ENCODE measurements at regions not wholly inside any gene's neighbourhood (a gene's known extent, or its start where the extent isn't known, plus 50 kb on each side); places are given as distances from the start of the nearest gene placed in this dataset.

DNA sequence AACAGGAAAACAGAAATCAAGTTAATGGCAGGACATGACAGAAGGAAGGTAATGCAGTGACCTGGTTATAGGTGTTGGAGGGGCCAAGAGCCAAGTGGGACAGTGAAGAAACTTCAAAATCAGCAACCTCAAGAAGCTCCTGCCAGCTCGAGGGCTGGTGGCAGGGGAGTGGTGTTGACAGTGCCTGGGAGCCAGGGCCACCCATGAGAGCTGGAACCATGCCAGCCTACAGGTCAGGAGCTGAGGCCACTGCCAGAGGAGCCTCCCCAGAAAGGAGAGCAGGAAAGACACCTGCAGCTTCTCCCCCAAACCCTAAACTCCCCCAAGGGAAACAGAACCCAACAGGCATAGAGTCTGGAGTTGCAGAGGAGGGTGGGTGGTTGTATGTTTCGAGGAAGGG is 262.1 kb downstream of the LRFN2 start:
- no peak for DNase-seq (ENCODE audit: low read depth)
- TF ChIP-seq, protein P1, sequence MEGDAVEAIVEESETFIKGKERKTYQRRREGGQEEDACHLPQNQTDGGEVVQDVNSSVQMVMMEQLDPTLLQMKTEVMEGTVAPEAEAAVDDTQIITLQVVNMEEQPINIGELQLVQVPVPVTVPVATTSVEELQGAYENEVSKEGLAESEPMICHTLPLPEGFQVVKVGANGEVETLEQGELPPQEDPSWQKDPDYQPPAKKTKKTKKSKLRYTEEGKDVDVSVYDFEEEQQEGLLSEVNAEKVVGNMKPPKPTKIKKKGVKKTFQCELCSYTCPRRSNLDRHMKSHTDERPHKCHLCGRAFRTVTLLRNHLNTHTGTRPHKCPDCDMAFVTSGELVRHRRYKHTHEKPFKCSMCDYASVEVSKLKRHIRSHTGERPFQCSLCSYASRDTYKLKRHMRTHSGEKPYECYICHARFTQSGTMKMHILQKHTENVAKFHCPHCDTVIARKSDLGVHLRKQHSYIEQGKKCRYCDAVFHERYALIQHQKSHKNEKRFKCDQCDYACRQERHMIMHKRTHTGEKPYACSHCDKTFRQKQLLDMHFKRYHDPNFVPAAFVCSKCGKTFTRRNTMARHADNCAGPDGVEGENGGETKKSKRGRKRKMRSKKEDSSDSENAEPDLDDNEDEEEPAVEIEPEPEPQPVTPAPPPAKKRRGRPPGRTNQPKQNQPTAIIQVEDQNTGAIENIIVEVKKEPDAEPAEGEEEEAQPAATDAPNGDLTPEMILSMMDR (conservative IDR thresholded peaks at IDR 0.05; ENCODE audit: low read depth, low read length) = no peak
- no peak overlapping the region for H3K4me3 ChIP-seq (ENCODE audit: low read depth, low read length)

DNA sequence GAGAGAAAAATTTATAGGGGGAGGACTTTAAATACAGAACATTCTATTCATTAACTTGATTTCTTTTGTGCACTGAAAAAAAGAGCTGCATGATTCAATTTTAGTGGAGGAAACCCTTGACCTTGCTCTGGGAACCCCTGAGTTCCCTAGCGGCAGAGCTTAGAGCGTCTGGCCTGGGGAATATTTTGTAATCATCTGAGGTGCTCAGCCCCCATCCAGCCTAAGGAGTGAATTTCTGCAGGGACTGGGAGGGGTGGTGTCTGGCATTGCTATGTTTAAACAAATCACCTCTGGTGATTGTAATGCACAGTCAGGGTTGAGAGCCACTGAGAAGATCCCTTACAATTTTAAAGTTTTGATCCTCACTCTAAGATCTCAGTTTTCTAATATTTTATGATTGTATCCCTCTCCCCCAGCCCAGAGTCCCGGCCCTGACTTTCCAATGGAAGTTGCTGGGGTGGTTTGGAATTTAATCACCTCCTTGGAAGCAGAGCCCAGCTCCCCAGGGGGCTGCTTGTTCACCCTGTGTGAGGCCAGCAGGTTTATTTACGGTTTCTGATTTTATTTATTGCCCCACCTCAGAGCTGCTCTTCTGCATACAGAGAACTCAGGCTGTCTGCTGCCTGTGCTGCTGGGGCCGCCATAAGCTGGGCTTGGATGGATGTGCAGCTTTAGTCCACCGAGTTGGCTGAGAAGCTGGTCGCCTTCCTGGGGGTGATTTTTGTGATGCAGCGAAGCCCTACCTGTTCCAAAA is 263.1 kb downstream of the LRFN2 start:
- no peak for DNase-seq (ENCODE audit: low read depth)

DNA sequence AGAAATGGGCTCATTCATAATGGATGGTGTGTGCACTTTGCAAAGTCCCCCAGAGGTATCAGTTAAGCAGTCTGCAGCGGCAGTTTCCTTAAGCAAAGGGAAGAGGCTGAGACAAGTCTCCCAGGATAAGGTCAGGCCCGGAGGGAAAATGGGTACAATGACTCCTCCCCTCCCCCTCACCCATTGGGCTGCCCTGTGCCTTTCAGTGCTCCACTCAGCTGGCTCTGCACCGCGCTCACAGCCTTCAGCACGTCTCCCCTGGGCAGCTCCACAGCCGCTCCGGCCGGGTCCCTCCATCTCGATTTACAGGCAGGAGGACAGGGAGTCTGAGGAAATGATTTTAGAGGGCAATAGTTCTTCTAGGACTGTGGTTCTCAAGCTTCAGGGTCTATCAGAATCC is 264.8 kb downstream of the LRFN2 start:
- DNase-seq (ENCODE audit: low read depth) = no peak
- H3K4me3 ChIP-seq (ENCODE audit: low read depth, low read length) = no peak overlapping the region
- TF ChIP-seq, protein P1 (conservative IDR thresholded peaks at IDR 0.05; ENCODE audit: low read depth, low read length) = no peak

More for the DNA sequence above, 263.1 kb downstream of the LRFN2 start:
- no peak overlapping the region for H3K4me3 ChIP-seq (ENCODE audit: low read depth, low read length)
- TF ChIP-seq, protein P1 (conservative IDR thresholded peaks at IDR 0.05; ENCODE audit: low read depth, low read length) = no peak

DNA sequence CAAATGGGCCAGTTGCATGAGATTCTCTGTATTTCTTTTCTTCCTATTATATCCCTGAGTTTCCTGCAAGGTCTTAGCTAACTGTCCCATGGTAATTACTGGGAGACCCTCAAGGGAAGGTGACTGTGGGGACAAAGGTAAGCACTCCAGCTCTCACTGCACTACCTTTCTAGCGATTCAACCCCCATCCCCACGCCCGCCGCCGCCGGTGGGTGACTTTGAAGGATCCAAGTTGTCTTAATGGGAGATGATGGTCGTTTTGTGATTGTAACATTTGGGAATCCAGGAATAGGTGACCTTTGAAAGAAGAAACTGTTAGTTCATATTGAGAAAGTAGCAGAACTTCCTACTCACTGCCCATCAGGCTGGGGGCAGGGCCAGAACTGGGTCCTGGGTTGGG is 265.5 kb downstream of the LRFN2 start:
- H3K4me3 ChIP-seq (ENCODE audit: low read depth, low read length) = no peak overlapping the region
- DNase-seq (ENCODE audit: low read depth) = no peak
- TF ChIP-seq, protein P1 (conservative IDR thresholded peaks at IDR 0.05; ENCODE audit: low read depth, low read length) = no peak

DNA sequence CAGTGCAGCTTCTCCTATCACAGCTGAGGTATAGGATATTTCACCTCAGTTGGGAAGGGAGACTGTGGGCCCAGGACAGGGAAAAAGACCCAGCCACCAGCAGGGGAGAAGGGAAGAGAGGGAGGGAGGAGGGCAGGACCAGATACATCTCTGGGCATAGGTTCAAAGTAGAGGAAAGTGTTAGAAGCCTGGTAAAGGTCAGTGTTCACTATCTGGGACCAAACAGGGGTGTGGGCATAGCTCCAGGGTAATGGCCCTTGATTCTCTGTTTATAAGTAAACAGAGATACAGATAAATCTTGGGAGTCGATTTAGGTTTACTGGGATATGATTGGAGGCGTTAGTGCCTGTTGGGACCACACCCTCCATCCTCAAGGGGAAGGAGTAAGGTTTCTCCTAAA is 266.2 kb downstream of the LRFN2 start:
- TF ChIP-seq, protein P1 (conservative IDR thresholded peaks at IDR 0.05; ENCODE audit: low read depth, low read length) = no peak
- no peak overlapping the region for H3K4me3 ChIP-seq (ENCODE audit: low read depth, low read length)
- DNase-seq (ENCODE audit: low read depth) = no peak

DNA sequence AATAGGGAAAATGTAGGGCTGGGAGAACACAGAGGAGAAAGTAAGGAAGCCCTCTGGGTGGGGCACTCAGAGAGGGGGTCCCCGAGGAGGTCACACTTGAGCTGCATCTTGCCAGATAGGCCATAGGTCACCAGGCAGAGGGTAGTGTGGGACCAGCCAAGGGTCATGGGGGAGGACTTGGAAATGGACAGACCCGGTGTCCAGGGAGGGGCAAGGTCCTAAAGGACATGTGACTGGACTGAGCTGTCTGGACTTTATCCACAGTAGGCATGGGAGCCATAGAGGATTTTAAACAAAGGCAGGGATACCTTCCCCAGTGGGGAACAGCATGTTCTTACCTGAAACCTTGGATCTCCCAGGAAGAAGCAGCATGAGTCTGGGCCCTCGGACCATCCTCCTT is 266.7 kb downstream of the LRFN2 start:
- TF ChIP-seq, protein P1 (conservative IDR thresholded peaks at IDR 0.05; ENCODE audit: low read depth, low read length) = no peak
- no peak overlapping the region for H3K4me3 ChIP-seq (ENCODE audit: low read depth, low read length)
- no peak for DNase-seq (ENCODE audit: low read depth)

DNA sequence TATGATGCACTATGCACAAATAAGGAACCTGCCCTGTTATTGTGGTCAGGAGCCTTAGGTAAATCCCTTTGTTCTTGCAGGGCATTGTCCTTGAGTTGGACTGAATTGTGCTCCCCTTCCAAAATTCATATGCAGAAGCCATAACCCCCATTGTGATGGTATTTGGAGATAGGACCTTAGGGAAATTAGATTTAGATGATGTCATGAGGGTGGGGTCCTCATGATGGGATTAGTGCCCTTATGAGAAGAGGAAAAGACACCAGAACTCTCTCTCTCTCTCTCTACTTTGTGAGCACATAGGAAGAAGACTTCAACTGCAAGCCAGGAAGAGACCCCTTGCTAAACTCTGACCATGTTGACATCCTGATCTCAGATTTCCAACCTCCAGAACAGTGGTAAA is 268.0 kb downstream of the LRFN2 start:
- TF ChIP-seq, protein P1 (conservative IDR thresholded peaks at IDR 0.05; ENCODE audit: low read depth, low read length) = no peak
- H3K4me3 ChIP-seq (ENCODE audit: low read depth, low read length) = no peak overlapping the region
- no peak for DNase-seq (ENCODE audit: low read depth)
